ENCODE measurements at regions not wholly inside any gene's neighbourhood (a gene's known extent, or its start where the extent isn't known, plus 50 kb on each side); places are given as distances from the start of the nearest gene placed in this dataset.

DNA sequence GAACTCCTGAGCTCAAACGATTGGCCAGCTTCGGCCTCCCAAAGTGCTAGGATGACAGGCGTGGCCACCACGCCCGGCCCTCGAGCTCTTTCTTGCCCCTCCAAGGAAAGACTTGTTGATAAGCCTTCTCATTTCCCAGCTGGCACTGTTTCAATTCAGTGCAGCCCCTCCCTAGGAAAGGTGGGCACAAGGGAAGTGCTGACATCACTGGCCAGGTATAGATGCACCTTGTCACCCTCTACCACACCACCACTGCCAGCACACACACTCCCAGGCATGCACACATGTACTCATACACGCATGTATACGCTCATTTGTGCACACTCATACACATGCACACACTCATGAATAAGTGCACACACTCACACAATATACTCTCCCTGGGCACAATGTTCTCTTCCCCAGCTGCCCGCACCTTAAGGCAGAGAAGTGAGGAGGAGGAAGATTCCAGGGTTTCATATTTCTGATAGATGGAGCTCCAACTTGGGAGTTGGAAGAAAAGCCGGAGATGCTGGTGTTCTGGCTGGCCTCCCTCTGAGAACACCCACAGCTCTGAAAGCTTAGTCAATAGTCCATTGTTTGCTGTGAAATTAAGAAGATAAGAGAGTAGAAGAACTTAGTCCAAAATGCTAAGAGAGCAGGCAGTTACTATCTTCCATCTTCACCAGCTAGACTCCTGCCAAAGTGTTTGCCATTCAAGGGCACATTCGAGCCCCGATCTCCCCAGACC, 196.7 kb downstream of the FOXO1 start:
- DNase-seq (ENCODE audit: low read depth): no peak
- H3K4me3 ChIP-seq (ENCODE audit: low read length): no peak overlapping the region
- TF ChIP-seq, protein P1, sequence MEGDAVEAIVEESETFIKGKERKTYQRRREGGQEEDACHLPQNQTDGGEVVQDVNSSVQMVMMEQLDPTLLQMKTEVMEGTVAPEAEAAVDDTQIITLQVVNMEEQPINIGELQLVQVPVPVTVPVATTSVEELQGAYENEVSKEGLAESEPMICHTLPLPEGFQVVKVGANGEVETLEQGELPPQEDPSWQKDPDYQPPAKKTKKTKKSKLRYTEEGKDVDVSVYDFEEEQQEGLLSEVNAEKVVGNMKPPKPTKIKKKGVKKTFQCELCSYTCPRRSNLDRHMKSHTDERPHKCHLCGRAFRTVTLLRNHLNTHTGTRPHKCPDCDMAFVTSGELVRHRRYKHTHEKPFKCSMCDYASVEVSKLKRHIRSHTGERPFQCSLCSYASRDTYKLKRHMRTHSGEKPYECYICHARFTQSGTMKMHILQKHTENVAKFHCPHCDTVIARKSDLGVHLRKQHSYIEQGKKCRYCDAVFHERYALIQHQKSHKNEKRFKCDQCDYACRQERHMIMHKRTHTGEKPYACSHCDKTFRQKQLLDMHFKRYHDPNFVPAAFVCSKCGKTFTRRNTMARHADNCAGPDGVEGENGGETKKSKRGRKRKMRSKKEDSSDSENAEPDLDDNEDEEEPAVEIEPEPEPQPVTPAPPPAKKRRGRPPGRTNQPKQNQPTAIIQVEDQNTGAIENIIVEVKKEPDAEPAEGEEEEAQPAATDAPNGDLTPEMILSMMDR (conservative IDR thresholded peaks at IDR 0.05; ENCODE audit: low read length): no peak

DNA sequence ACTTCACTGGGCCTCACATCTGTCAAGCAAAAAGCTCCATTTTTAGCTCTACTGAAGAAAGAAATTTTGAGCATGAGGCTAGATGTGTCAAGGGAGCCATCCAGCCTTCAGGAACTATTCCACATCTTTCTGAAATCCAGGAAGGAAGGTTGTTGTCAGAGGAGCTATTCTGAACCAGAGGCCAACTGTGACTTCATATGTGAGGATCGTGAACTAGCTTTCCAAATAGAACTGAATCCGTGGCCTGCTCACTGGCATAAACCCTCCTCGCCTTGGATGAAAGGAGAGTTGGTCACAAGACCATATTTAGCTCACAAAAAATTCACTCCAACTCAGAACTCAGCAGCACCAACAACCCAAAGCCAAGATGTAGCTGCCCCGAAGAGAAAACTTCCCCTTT, 195.8 kb downstream of the FOXO1 start:
- no peak overlapping the region for H3K4me3 ChIP-seq (ENCODE audit: low read length)
- peak; percentile 30 for DNase-seq (ENCODE audit: low read depth)
- TF ChIP-seq, protein P1 (conservative IDR thresholded peaks at IDR 0.05; ENCODE audit: low read length): no peak

DNA sequence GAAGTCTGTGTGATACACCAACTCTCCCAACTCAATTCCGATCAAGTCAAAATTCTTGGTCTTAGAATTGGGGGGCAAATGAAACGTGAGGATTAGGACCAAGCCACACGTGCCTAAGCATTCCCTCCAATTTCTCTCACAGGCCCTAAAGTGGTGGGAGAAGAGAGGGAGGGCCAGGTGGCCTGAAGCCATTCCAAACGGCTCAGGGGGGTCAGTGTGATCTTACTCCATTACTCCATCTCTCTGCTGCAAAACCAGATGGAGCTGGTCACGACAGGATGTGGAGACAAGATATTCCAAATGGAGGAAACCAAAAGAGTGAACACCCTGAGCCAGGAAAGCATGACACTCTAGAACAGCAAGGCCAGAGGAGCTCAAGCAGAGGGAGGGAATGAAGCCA, 195.4 kb downstream of the FOXO1 start:
- TF ChIP-seq, protein P1 (conservative IDR thresholded peaks at IDR 0.05; ENCODE audit: low read length): no peak
- no peak overlapping the region for H3K4me3 ChIP-seq (ENCODE audit: low read length)
- no peak for DNase-seq (ENCODE audit: low read depth)

DNA sequence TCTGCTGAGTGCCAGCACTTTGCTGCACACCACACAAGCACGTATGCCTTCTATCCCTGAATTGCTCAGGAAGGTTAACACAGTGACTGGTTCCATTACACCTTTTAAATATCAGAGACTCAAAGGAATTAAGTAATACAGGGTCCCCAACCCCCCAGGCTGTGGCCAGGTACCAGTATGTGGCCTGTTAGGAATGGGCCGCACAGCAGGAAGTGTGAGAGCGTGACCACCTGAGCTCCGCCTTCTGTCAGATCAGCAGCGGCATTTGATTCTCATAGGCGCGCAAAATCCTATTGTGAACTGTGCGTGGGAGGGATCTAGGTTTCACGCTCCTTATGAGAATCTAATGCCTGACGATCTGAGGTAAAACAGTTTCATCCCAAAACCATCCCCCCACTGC, 194.5 kb downstream of the FOXO1 start:
- no peak for DNase-seq (ENCODE audit: low read depth)
- TF ChIP-seq, protein P1 (conservative IDR thresholded peaks at IDR 0.05; ENCODE audit: low read length): no peak
- no peak overlapping the region for H3K4me3 ChIP-seq (ENCODE audit: low read length)

DNA sequence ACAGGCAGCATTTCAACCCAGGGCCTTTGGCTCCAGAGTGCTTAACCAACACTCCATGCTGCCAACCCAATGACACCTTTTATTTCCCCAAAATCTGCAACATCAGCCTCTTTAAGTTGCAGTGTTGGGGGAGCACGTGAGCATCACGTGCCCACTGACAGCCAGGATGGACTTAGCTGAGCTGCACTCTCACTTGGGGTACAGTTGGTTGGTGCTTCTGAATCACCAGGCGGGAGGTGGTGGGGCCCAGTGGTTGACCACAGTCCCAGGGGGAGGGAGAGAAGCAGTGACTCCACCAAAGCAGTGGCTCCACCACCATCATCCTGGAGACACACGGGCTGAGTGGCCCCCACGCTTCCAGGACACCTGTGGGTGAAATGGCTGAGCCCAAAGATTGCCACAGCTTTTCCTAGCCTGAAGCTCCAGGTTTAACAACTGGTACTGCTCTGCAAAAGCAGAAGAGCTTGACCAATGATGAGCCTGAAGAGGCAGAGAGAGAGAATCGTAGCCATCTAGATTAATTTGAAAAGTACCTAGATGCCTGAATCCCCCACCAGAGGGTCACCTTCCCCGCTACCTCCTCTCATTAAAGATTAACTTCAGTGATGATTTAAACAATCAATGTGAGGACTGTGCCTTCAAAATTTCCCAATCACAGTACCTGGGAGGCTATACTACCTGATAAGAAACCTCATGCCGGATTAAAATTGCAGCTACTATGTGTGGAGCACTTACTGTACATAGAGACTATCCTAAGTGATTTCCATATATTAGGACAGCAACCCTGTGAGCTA, 193.8 kb downstream of the FOXO1 start:
- DNase-seq (ENCODE audit: low read depth): no peak
- no peak overlapping the region for H3K4me3 ChIP-seq (ENCODE audit: low read length)

DNA sequence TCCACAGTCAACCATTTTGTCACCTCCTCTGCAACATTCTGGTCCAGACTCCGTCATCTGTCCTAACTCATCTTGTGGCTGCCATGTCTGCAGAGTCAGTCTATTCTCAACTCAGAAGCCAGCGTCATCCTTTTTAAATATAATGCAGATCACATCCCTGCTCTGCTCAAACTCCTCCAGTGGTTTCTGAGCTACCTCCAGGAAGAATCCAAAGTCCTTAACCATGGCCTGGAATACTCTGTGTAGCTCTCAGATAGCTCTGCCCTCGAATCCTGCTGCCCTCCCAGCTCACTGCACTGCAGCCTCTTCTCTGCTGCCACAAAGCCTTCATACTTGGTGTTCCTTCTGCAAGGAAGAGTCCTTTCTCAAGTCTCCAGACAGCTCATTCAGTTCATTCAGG, 190.8 kb downstream of the FOXO1 start:
- H3K4me3 ChIP-seq (ENCODE audit: low read length): no peak overlapping the region
- TF ChIP-seq, protein P1 (conservative IDR thresholded peaks at IDR 0.05; ENCODE audit: low read length): no peak
- no peak for DNase-seq (ENCODE audit: low read depth)

More for the DNA sequence above, 193.8 kb downstream of the FOXO1 start:
- TF ChIP-seq, protein P1 (conservative IDR thresholded peaks at IDR 0.05; ENCODE audit: low read length): no peak

Data from AG10803 (cell line).